ENCODE measurements at regions not wholly inside any gene's neighbourhood (a gene's known extent, or its start where the extent isn't known, plus 50 kb on each side); places are given as distances from the start of the nearest gene placed in this dataset.

- TF ChIP-seq, protein P1, sequence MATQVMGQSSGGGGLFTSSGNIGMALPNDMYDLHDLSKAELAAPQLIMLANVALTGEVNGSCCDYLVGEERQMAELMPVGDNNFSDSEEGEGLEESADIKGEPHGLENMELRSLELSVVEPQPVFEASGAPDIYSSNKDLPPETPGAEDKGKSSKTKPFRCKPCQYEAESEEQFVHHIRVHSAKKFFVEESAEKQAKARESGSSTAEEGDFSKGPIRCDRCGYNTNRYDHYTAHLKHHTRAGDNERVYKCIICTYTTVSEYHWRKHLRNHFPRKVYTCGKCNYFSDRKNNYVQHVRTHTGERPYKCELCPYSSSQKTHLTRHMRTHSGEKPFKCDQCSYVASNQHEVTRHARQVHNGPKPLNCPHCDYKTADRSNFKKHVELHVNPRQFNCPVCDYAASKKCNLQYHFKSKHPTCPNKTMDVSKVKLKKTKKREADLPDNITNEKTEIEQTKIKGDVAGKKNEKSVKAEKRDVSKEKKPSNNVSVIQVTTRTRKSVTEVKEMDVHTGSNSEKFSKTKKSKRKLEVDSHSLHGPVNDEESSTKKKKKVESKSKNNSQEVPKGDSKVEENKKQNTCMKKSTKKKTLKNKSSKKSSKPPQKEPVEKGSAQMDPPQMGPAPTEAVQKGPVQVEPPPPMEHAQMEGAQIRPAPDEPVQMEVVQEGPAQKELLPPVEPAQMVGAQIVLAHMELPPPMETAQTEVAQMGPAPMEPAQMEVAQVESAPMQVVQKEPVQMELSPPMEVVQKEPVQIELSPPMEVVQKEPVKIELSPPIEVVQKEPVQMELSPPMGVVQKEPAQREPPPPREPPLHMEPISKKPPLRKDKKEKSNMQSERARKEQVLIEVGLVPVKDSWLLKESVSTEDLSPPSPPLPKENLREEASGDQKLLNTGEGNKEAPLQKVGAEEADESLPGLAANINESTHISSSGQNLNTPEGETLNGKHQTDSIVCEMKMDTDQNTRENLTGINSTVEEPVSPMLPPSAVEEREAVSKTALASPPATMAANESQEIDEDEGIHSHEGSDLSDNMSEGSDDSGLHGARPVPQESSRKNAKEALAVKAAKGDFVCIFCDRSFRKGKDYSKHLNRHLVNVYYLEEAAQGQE (IDR thresholded peaks at IDR 0.05; ENCODE audit: unreplicated experiment) = no peak
- no peak for TF ChIP-seq ETS1 (IDR thresholded peaks at IDR 0.05)
- TF ChIP-seq ZNF331 (CRISPR knock-in tag; IDR thresholded peaks at IDR 0.05; ENCODE audit: low read depth) = no peak
- no peak for TF ChIP-seq EZH2 (IDR thresholded peaks at IDR 0.05; ENCODE audit: low read depth, unreplicated experiment)
- no peak for TF ChIP-seq NANOG (IDR thresholded peaks at IDR 0.05; ENCODE audit: borderline replicate concordance)
- TF ChIP-seq CREB1 (CRISPR knock-in tag; IDR thresholded peaks at IDR 0.05; ENCODE audit: low read depth) = no peak
Observed at GRCh38 chr6:78460711-78461110, 406.6 kb upstream of the IRAK1BP1 start (continued).

GRCh38 chr6:78462728-78463127 is 404.6 kb upstream of the IRAK1BP1 start:
- peaks cover 9% of the 10 kb centered on the region; the same call in 2 of the 3 replicates for H3K36me3 Mint-ChIP-seq (ENCODE audit: low read depth)
- Histone ChIP-seq H3F3A (replicated peaks; ENCODE audit: low read depth) (no peaks in the 10 kb centered on the region), H3K79me2 (replicated peaks; ENCODE audit: insufficient read depth) (no peaks in the 10 kb centered on the region), H3K27ac (ENCODE audit: low read depth) (no peak overlapping the region), H3K36me3 (ENCODE audit: insufficient read depth) (no peaks in the 10 kb centered on the region; the same call in 1 of the 2 replicates), H2AFZ (no peak overlapping the region), H3K4me2 (no peak overlapping the region), H4K20me1 (replicated peaks; ENCODE audit: insufficient read depth) (no peaks in the 10 kb centered on the region), H3K27me3 (ENCODE audit: insufficient read depth) (no peaks in the 10 kb centered on the region), H3K4me1 (ENCODE audit: insufficient read depth) (no peaks in the 10 kb centered on the region), H3K9me2 (ENCODE audit: insufficient read depth) (no peaks in the 10 kb centered on the region), H3K4me3 (no peak overlapping the region)
- DNase-seq (ENCODE audit: low spot score) = no peak
- no peaks in the 10 kb centered on the region for H3K4me1 Mint-ChIP-seq
- peaks cover 24% of the 10 kb centered on the region for H3K9me3 Mint-ChIP-seq
- ATAC-seq = no peak
- H3K27me3 Mint-ChIP-seq (ENCODE audit: insufficient read depth, low read depth, poor library complexity) = peaks cover 5% of the 10 kb centered on the region
- no peak overlapping the region for H3K27ac Mint-ChIP-seq
- no peak overlapping the region for H3K4me3 Mint-ChIP-seq
- TF ChIP-seq STAT1 (IDR thresholded peaks at IDR 0.05; ENCODE audit: unreplicated experiment) (no peak), NANOG (IDR thresholded peaks at IDR 0.05; ENCODE audit: borderline replicate concordance) (no peak), ZNF462 (CRISPR knock-in tag; IDR thresholded peaks at IDR 0.05) (no peak), POLR2AphosphoS5 (IDR thresholded peaks at IDR 0.05; ENCODE audit: low read depth) (no peak), CREB1 (CRISPR knock-in tag; IDR thresholded peaks at IDR 0.05; ENCODE audit: low read depth) (no peak), EZH2 (IDR thresholded peaks at IDR 0.05; ENCODE audit: low read depth, unreplicated experiment) (no peak), ZNF114 (CRISPR knock-in tag; IDR thresholded peaks at IDR 0.05) (no peak)
- TF ChIP-seq, protein P1 (IDR thresholded peaks at IDR 0.05; ENCODE audit: unreplicated experiment) = no peak

Measured in GM23338 (cell line).